HepG2 (cell line): ENCODE measurements at regions not wholly inside any gene's neighbourhood (a gene's known extent, or its start where the extent isn't known, plus 50 kb on each side); places are given as distances from the start of the nearest gene placed in this dataset.

Experiments used
- ATAC-seq: fragments of 200-7000 bp; cut with Tn5 transposase; 3 replicates; pipeline ENCODE4 v1.9.1; 2020; ENCODE audit warnings: mild to moderate bottlenecking, moderate library complexity
- BruUV-seq: library from RNA; stranded (reverse); fragments of 400-500 nt; replicated peaks from 2 replicates; lab custom pipeline; 2021; lab: Mats Ljungman, UMichigan
- CTCF ChIA-PET: fragments of 300-600 bp; formaldehyde crosslinking; extraction: SDS; loops from one replicate; lab custom pipeline; 2021; ENCODE audit warnings: low total read pairs, inconsistent platforms, low intra/inter-chr PET ratio; lab: Yijun Ruan, JAX
- POLR2A ChIA-PET: fragments of 350-600 bp; sonication (Branson Sonifier 250); formaldehyde crosslinking; loops from one replicate; lab custom pipeline; 2020; ENCODE audit warnings: antibody characterized with exemption, inconsistent platforms; lab: Yijun Ruan, JAX
- DNase-seq: peaks from one replicate; pipeline ENCODE4 v3.0.0-alpha.2; 2015; ENCODE audit warnings: low spot score
- FAIRE-seq: peaks from 3 replicates; lab custom pipeline; 2011; peaks lifted over from hg19 to GRCh38; lab: Jason Lieb, UNC
- H2AFZ ChIP-seq: one replicate; pipeline ENCODE4 v1.6.1; 2011; ENCODE audit warnings: low read length, inconsistent platforms
- H3K27ac ChIP-seq: fragments of 300-600 bp; 3 replicates; pipeline ENCODE4 v1.8.0; 2011; ENCODE audit warnings: mixed run types, mild to moderate bottlenecking, mixed read lengths, low read length, inconsistent platforms; ENCODE audit not compliant: insufficient read depth; ENCODE audit errors: extremely low read length
- H3K27me3 ChIP-seq, 2 experiments: fragments of 200-600 bp in 1 of 2; 2 replicates in 1 of 2; 3 replicates in 1 of 2; pipeline versions ENCODE4 v1.6.0 to v1.8.0; 2011; ENCODE audit warnings: low read length in 2 of 2, mild to moderate bottlenecking in 2 of 2, moderate library complexity in 2 of 2, inconsistent platforms in 1 of 2; ENCODE audit not compliant: insufficient read depth in 2 of 2, control insufficient read depth in 1 of 2
- H3K36me3 ChIP-seq, 2 experiments: fragments of 200-600 bp in 1 of 2; replicated peaks in 1 of 2; 2 replicates in 1 of 2; 3 replicates in 1 of 2; pipeline versions ENCODE4 v1.5.1 to v1.8.0; 2011; ENCODE audit warnings: low read length in 2 of 2, inconsistent platforms in 1 of 2; ENCODE audit not compliant: insufficient read depth in 2 of 2, control insufficient read depth in 1 of 2
- H3K4me1 ChIP-seq: 2 replicates; pipeline ENCODE4 v1.5.1; 2012; ENCODE audit warnings: low read length, inconsistent platforms; ENCODE audit not compliant: insufficient read depth
- H3K4me2 ChIP-seq: 2 replicates; pipeline ENCODE4 v1.6.0; 2011; ENCODE audit warnings: low read depth, low read length, inconsistent platforms
- H3K4me3 ChIP-seq, 3 experiments: fragments of 200-600 bp in 1 of 3; sonication (generic), shearing (Covaris generic) in 1 of 3; replicated peaks in 1 of 3; 2 replicates each; pipeline ENCODE4 v1.5.1; 2011 to 2016; ENCODE audit warnings: low read length in 3 of 3, inconsistent platforms in 2 of 3, low read depth in 2 of 3, mild to moderate bottlenecking in 2 of 3, control low read depth in 1 of 3, mixed read lengths in 1 of 3; ENCODE audit not compliant: insufficient read depth in 1 of 3
- H3K79me2 ChIP-seq: one replicate; pipeline ENCODE4 v1.6.1; 2011; ENCODE audit warnings: low read length, inconsistent platforms; ENCODE audit not compliant: insufficient read depth
- H3K9ac ChIP-seq: 2 replicates; pipeline ENCODE4 v1.6.0; 2011; ENCODE audit warnings: mild to moderate bottlenecking, low read depth, low read length, inconsistent platforms; ENCODE audit not compliant: insufficient read depth
- H3K9me3 ChIP-seq: 2 replicates; pipeline ENCODE4 v1.5.1; 2012; ENCODE audit warnings: mild to moderate bottlenecking, low read length
- H4K20me1 ChIP-seq: 2 replicates; pipeline ENCODE4 v1.6.0; 2011; ENCODE audit warnings: inconsistent platforms, mild to moderate bottlenecking, low read length, moderate library complexity; ENCODE audit not compliant: insufficient read depth
- ARNT ChIP-seq: fragments of 450-650 bp; IDR thresholded peaks from 2 replicates; pipeline ENCODE4 v1.6.1; 2017
- ARNT2 ChIP-seq: sonication (generic); formaldehyde crosslinking; IDR thresholded peaks from 2 replicates; pipeline ENCODE4 v1.8.0; 2022; ENCODE audit warnings: mild to moderate bottlenecking, low read depth, missing genetic modification reagents, moderate library complexity
- KDM2A ChIP-seq: sonication (generic); formaldehyde crosslinking; IDR thresholded peaks from 2 replicates; pipeline ENCODE4 v1.4.0; 2020; ENCODE audit warnings: low read depth, missing genetic modification reagents, borderline replicate concordance
- RFX1 ChIP-seq: fragments of 450-650 bp; IDR thresholded peaks from 2 replicates; pipeline ENCODE4 v1.6.1; 2017
- SMC3 ChIP-seq: IDR thresholded peaks from 2 replicates; pipeline ENCODE4 v1.6.1; 2011; ENCODE audit warnings: low read length, improper control_type of control experiment
- SNAI1 ChIP-seq: sonication (generic); formaldehyde crosslinking; IDR thresholded peaks from 2 replicates; pipeline ENCODE4 v1.5.0; 2020; ENCODE audit warnings: mild to moderate bottlenecking, missing genetic modification reagents, borderline replicate concordance
- SNAPC2 ChIP-seq: sonication (generic); formaldehyde crosslinking; IDR thresholded peaks from 2 replicates; pipeline ENCODE4 v1.8.1; 2022; ENCODE audit warnings: mild to moderate bottlenecking, missing genetic modification reagents
- TAF1 ChIP-seq: sonication (generic); formaldehyde crosslinking; IDR thresholded peaks from 2 replicates; pipeline ENCODE4 v1.4.0; 2020; ENCODE audit warnings: missing genetic modification reagents
- ZFP90 ChIP-seq: sonication (generic); formaldehyde crosslinking; IDR thresholded peaks from 2 replicates; pipeline ENCODE4 v1.8.0; 2022; ENCODE audit warnings: missing genetic modification reagents, mild to moderate bottlenecking, inconsistent platforms, borderline replicate concordance
- ZSCAN22 ChIP-seq: sonication (generic); formaldehyde crosslinking; IDR thresholded peaks from 2 replicates; pipeline ENCODE4 v1.4.0; 2020; ENCODE audit warnings: mild to moderate bottlenecking, missing genetic modification reagents
- ZZZ3 ChIP-seq: sonication (generic); formaldehyde crosslinking; IDR thresholded peaks from 2 replicates; pipeline ENCODE4 v1.4.0; 2020; ENCODE audit warnings: missing genetic modification reagents, mild to moderate bottlenecking, borderline replicate concordance
- WGBS: methylation state at CpG from one replicate; pipeline ENCODE4 v1.1.6; 2017; ENCODE audit warnings: low lambda C conversion rate; 5-methylcytosine and 5-hydroxymethylcytosine counted together
- in situ Hi-C: cut with HindIII; loops from 2 replicates; pipeline ENCODE4 v1.10.0; 2017; ENCODE audit warnings: low pct_unique_long_range_greater_than_20kb; ENCODE audit not compliant: extremely low pct_ligation_motif_present
- intact Hi-C: fragments of 100-400 bp; cut with micrococcal nuclease; formaldehyde crosslinking; loops from one replicate; pipeline ENCODE4 v1.10.0; 2022; ENCODE audit not compliant: unreplicated experiment
- TF ChIP-seq, protein P1 (sequence below): sonication (generic); formaldehyde crosslinking; IDR thresholded peaks from 2 replicates; pipeline ENCODE4 v1.4.0; 2020; ENCODE audit warnings: missing genetic modification reagents, borderline replicate concordance
- TF ChIP-seq, protein P2 (sequence below): sonication (generic); formaldehyde crosslinking; IDR thresholded peaks from 2 replicates; pipeline ENCODE4 v1.4.0; 2020; ENCODE audit warnings: missing genetic modification reagents, borderline replicate concordance

DNA sequence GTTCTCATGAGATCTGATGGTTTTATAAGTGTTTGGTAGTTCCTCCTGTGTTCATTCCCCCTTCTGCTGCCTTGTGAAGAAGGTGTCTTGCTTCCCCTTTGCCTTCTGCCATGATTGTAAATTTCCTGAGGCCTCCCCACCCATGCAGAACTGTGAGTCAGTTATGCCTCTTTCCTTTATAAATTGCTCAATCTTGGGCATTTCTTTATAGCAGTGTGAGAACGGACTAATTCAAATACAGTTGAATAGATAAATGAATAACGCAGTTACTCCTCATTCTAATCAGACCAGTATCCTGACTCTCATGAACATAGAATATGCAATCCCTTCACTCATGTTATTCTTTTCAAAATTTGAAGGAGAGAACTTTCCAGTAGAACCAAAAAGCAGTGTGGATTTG, 375.0 kb upstream of the FZD8 start:
- no peak for ATAC-seq
- no peak for FAIRE-seq
- ChIA-PET POLR2A (no interaction called here), CTCF (no interaction called here)
- no peak overlapping the region for H2AFZ ChIP-seq
- no peak overlapping the region for H3K27ac ChIP-seq
- H3K9ac ChIP-seq: no peak overlapping the region
- no peak overlapping the region for H3K4me2 ChIP-seq
- H3K4me3 ChIP-seq: no peak overlapping the region
- no peaks in the 10 kb centered on the region for H3K27me3 ChIP-seq
- H3K4me1 ChIP-seq: no peaks in the 10 kb centered on the region
- in situ Hi-C loops (no loop called here), intact Hi-C loops (no loop called here)
- no peaks in the 10 kb centered on the region for H3K36me3 ChIP-seq
- no peak for DNase-seq
- H3K9me3 ChIP-seq: no peaks in the 10 kb centered on the region
- 66% methylated on average over 2 of the region's 2 CpGs for WGBS
- H3K79me2 ChIP-seq: no peaks in the 10 kb centered on the region
- TF ChIP-seq ARNT (no peak), ZSCAN22 (CRISPR knock-in tag) (no peak), KDM2A (CRISPR knock-in tag) (no peak), ZZZ3 (no peak), ARNT2 (CRISPR knock-in tag) (no peak), SNAPC2 (CRISPR knock-in tag) (no peak), TAF1 (CRISPR knock-in tag) (no peak), ZFP90 (no peak), SMC3 (no peak), RFX1 (no peak), SNAI1 (CRISPR knock-in tag) (no peak)
- TF ChIP-seq, protein P1, sequence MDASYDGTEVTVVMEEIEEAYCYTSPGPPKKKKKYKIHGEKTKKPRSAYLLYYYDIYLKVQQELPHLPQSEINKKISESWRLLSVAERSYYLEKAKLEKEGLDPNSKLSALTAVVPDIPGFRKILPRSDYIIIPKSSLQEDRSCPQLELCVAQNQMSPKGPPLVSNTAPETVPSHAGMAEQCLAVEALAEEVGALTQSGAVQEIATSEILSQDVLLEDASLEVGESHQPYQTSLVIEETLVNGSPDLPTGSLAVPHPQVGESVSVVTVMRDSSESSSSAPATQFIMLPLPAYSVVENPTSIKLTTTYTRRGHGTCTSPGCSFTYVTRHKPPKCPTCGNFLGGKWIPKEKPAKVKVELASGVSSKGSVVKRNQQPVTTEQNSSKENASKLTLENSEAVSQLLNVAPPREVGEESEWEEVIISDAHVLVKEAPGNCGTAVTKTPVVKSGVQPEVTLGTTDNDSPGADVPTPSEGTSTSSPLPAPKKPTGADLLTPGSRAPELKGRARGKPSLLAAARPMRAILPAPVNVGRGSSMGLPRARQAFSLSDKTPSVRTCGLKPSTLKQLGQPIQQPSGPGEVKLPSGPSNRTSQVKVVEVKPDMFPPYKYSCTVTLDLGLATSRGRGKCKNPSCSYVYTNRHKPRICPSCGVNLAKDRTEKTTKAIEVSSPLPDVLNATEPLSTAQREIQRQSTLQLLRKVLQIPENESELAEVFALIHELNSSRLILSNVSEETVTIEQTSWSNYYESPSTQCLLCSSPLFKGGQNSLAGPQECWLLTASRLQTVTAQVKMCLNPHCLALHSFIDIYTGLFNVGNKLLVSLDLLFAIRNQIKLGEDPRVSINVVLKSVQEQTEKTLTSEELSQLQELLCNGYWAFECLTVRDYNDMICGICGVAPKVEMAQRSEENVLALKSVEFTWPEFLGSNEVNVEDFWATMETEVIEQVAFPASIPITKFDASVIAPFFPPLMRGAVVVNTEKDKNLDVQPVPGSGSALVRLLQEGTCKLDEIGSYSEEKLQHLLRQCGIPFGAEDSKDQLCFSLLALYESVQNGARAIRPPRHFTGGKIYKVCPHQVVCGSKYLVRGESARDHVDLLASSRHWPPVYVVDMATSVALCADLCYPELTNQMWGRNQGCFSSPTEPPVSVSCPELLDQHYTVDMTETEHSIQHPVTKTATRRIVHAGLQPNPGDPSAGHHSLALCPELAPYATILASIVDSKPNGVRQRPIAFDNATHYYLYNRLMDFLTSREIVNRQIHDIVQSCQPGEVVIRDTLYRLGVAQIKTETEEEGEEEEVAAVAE: no peak
- TF ChIP-seq, protein P2, sequence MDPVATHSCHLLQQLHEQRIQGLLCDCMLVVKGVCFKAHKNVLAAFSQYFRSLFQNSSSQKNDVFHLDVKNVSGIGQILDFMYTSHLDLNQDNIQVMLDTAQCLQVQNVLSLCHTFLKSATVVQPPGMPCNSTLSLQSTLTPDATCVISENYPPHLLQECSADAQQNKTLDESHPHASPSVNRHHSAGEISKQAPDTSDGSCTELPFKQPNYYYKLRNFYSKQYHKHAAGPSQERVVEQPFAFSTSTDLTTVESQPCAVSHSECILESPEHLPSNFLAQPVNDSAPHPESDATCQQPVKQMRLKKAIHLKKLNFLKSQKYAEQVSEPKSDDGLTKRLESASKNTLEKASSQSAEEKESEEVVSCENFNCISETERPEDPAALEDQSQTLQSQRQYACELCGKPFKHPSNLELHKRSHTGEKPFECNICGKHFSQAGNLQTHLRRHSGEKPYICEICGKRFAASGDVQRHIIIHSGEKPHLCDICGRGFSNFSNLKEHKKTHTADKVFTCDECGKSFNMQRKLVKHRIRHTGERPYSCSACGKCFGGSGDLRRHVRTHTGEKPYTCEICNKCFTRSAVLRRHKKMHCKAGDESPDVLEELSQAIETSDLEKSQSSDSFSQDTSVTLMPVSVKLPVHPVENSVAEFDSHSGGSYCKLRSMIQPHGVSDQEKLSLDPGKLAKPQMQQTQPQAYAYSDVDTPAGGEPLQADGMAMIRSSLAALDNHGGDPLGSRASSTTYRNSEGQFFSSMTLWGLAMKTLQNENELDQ: no peak
- BruUV-seq: no TSS peak
- H4K20me1 ChIP-seq: no peaks in the 10 kb centered on the region
